ENCODE measurements at regions not wholly inside any gene's neighbourhood (a gene's known extent, or its start where the extent isn't known, plus 50 kb on each side); places are given as distances from the start of the nearest gene placed in this dataset.
"Not testable (repeated sequence)": the region's sequence is repeated elsewhere in the genome, so short reads cannot be mapped to it uniquely, and the experiment has no call there.

DNA sequence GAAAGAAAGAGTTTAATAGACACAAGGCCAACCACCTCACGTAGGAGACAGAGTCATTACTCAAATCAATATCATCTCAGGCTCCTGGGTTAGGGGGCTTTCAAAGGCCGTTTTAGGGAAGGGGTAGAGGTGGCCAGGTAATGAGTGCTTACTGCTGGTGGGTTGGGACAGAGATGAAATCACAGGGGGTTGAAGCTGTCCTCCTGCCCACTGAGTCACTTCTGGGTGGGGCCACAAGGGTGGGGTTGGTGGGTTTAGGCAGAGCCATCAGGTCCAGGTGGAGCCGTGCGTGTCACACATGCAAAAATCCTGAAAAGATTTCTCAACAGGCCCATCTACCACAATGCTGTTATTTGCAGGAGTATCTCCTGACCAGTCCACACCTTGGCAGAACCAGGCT is 167.0 kb upstream of the EXOC2 start:
- WGBS (ENCODE audit: insufficient coverage) = no CpG with 5 or more reads among the region's 4 CpGs
- DNase-seq = no peak
- Histone ChIP-seq H3K27me3 (replicated peaks in 2 of 5; ENCODE audit: control insufficient read depth in 4 of 5, insufficient read depth in 5 of 5, low read length in 4 of 5) (peaks cover 0 to 44% (median 9%) of the 10 kb centered on the region in 5 experiments), H3K27ac (ENCODE audit: insufficient read depth in 1 of 2, low read depth in 1 of 2, low read length in 2 of 2, poor library complexity in 1 of 2, severe bottlenecking in 2 of 2) (no peak overlapping the region), H3K4me1 (ENCODE audit: control extremely low read depth in 1 of 4, control insufficient read depth in 4 of 4, insufficient read depth in 4 of 4, low read length in 3 of 4) (no peaks in the 10 kb centered on the region), H3K36me3 (ENCODE audit: control insufficient read depth in 4 of 4, insufficient read depth in 4 of 4, low read length in 3 of 4) (no peaks in the 10 kb centered on the region), H3K4me3 (ENCODE audit: control insufficient read depth in 1 of 7, extremely low read depth in 1 of 7, insufficient read depth in 4 of 7, low read depth in 2 of 7, low read length in 6 of 7) (no peak overlapping the region), H3K9me3 (ENCODE audit: control extremely low read depth in 1 of 5, control insufficient read depth in 4 of 5, insufficient read depth in 2 of 5, low read depth in 1 of 5, low read length in 4 of 5) (no peaks in the 10 kb centered on the region)
- CTCF ChIA-PET = interaction anchor here (1.0 kb wide), 1 partner anchor 563 kb away, joined by 3 read pairs; no protein-coding TSS in a partner anchor
- POLR2A ChIA-PET = no interaction called here

DNA sequence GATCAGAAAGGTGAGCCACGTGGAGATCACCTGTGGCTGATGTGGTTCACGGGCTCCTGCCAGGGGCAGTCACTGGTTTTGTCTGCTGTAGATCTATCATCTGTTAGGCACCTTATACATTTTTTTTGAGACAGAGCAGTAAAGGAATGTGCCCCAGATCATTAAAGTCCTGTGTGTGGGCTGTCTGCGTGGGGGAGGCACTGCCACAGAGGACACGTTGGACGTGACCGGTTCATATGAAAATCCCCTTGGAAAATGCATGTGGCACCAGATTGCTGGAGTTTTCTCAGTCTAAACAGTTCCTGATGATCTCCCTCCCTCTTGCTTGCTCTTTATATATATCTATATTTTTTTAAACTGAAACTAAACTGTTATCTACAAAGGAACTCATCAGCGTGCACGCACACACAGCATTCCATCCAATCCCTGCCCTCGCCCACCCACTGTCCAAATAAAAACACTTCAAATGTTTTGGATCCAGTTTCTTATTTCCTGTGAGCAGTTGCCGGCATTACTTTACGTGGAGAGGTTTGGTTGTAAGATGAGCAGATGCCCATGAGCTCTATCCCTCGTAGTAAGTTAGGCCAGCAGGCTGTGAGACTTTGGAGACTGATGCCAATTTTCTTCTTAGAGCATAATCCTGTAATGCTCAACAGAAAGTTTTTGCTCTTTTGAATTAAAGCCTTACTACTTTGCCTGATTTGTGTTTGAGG is 161.6 kb upstream of the EXOC2 start:
- 90% methylated on average over 11 of the region's 12 CpGs for WGBS (ENCODE audit: insufficient coverage)
- Histone ChIP-seq H3K4me3 (ENCODE audit: control insufficient read depth in 1 of 7, extremely low read depth in 1 of 7, insufficient read depth in 4 of 7, low read depth in 2 of 7, low read length in 6 of 7) (no peak overlapping the region), H3K36me3 (ENCODE audit: control insufficient read depth in 4 of 4, insufficient read depth in 4 of 4, low read length in 3 of 4) (no peaks in the 10 kb centered on the region), H3K27ac (ENCODE audit: insufficient read depth in 1 of 2, low read depth in 1 of 2, low read length in 2 of 2, poor library complexity in 1 of 2, severe bottlenecking in 2 of 2) (no peak overlapping the region), H3K9me3 (ENCODE audit: control extremely low read depth in 1 of 5, control insufficient read depth in 4 of 5, insufficient read depth in 2 of 5, low read depth in 1 of 5, low read length in 4 of 5) (peaks cover 0 to 3% (median 0%) of the 10 kb centered on the region in 5 experiments), H3K27me3 (replicated peaks in 2 of 5; ENCODE audit: control insufficient read depth in 4 of 5, insufficient read depth in 5 of 5, low read length in 4 of 5) (peaks cover 0 to 19% (median 4%) of the 10 kb centered on the region in 5 experiments), H3K4me1 (ENCODE audit: control extremely low read depth in 1 of 4, control insufficient read depth in 4 of 4, insufficient read depth in 4 of 4, low read length in 3 of 4) (no peaks in the 10 kb centered on the region)
- ChIA-PET CTCF (no interaction called here), POLR2A (no interaction called here)
- DNase-seq = no peak

DNA sequence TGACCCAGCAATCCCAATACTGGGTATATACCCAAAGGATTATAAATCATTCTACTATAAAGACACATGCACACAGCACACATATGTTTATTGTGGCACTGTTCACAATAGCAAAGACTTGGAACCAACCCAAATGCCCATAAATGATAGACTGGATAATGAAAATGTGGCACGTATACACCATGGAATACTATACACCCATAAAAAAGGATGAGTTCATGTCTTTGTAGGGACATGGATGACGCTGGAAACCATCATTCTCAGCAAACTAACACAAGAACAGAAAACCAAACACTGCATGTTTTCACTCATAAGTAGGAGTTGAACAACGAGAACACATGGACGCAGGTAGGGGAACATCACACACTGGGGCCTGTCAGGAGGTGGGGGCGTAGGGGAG is 159.3 kb upstream of the EXOC2 start:
- peaks cover 0 to 11% (median 4%) of the 10 kb centered on the region in 5 experiments for H3K27me3 ChIP-seq (replicated peaks in 2 of 5; ENCODE audit: control insufficient read depth in 4 of 5, insufficient read depth in 5 of 5, low read length in 4 of 5)
- CTCF ChIA-PET; H3K9me3 ChIP-seq (ENCODE audit: control extremely low read depth in 1 of 5, control insufficient read depth in 4 of 5, insufficient read depth in 2 of 5, low read depth in 1 of 5, low read length in 4 of 5); H3K4me1 ChIP-seq (ENCODE audit: control extremely low read depth in 1 of 4, control insufficient read depth in 4 of 4, insufficient read depth in 4 of 4, low read length in 3 of 4); H3K27ac ChIP-seq (ENCODE audit: insufficient read depth in 1 of 2, low read depth in 1 of 2, low read length in 2 of 2, poor library complexity in 1 of 2, severe bottlenecking in 2 of 2); H3K4me3 ChIP-seq (ENCODE audit: control insufficient read depth in 1 of 7, extremely low read depth in 1 of 7, insufficient read depth in 4 of 7, low read depth in 2 of 7, low read length in 6 of 7); DNase-seq; POLR2A ChIA-PET; H3K36me3 ChIP-seq (ENCODE audit: control insufficient read depth in 4 of 4, insufficient read depth in 4 of 4, low read length in 3 of 4): not testable (repeated sequence)
- WGBS (ENCODE audit: insufficient coverage) = 92% methylated on average over 2 of the region's 5 CpGs

DNA sequence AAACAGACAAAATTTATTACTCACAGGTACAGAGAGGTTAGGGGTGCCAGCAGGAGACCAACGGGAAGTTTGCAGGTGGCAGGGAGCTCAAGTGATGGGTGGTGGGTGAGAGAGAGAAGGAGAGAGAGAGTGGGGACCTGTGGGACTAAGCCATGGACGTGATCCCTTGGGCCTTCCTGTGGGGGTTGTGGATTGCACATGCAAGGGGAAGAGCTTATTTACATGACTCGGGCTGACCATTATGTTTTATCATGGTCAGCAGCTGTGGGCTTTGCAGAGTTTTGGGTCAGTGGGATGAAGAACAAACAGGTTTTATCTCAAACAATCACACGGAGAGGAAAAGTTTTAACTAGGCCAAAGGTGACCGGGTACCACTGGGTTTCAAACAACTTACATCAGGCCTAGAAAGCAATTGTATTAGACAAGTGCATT is 156.2 kb upstream of the EXOC2 start:
- Histone ChIP-seq H3K4me1 (ENCODE audit: control extremely low read depth in 1 of 4, control insufficient read depth in 4 of 4, insufficient read depth in 4 of 4, low read length in 3 of 4) (no peaks in the 10 kb centered on the region), H3K9me3 (ENCODE audit: control extremely low read depth in 1 of 5, control insufficient read depth in 4 of 5, insufficient read depth in 2 of 5, low read depth in 1 of 5, low read length in 4 of 5) (peaks cover 0 to 3% (median 0%) of the 10 kb centered on the region in 5 experiments), H3K27ac (ENCODE audit: insufficient read depth in 1 of 2, low read depth in 1 of 2, low read length in 2 of 2, poor library complexity in 1 of 2, severe bottlenecking in 2 of 2) (no peak overlapping the region), H3K4me3 (ENCODE audit: control insufficient read depth in 1 of 7, extremely low read depth in 1 of 7, insufficient read depth in 4 of 7, low read depth in 2 of 7, low read length in 6 of 7) (no peak overlapping the region), H3K36me3 (ENCODE audit: control insufficient read depth in 4 of 4, insufficient read depth in 4 of 4, low read length in 3 of 4) (no peaks in the 10 kb centered on the region), H3K27me3 (replicated peaks in 2 of 5; ENCODE audit: control insufficient read depth in 4 of 5, insufficient read depth in 5 of 5, low read length in 4 of 5) (peaks cover 0 to 2% (median under 1%) of the 10 kb centered on the region in 5 experiments)
- ChIA-PET POLR2A (no interaction called here), CTCF (no interaction called here)
- WGBS (ENCODE audit: insufficient coverage) = 70% methylated on average over 2 of the region's 5 CpGs
- no peak for DNase-seq

DNA sequence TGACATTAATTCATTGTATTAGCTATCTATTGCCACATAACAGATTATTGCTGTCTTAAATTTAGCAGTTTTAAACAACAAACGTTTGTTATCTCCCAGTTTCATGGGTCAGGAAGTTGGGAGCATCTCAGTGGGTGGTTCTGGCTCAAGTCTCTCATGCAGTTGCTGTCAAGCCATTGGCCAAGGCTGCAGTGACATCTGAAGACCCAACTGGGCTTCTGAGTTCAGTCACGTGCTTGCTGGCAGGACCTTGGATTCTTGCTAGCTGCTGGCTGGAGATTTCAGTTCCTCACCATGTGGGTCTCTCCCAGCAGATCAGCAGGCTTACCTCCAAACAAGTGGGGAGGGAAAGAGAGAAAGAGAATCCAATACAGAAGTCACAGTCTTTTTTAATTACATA is 152.6 kb upstream of the EXOC2 start:
- H3K4me1 ChIP-seq (ENCODE audit: control extremely low read depth in 1 of 4, control insufficient read depth in 4 of 4, insufficient read depth in 4 of 4, low read length in 3 of 4) = no peaks in the 10 kb centered on the region
- no peak overlapping the region for H3K27ac ChIP-seq (ENCODE audit: insufficient read depth in 1 of 2, low read depth in 1 of 2, low read length in 2 of 2, poor library complexity in 1 of 2, severe bottlenecking in 2 of 2)
- WGBS (ENCODE audit: insufficient coverage) = 59% methylated on average over 2 of the region's 2 CpGs
- H3K9me3 ChIP-seq (ENCODE audit: control extremely low read depth in 1 of 5, control insufficient read depth in 4 of 5, insufficient read depth in 2 of 5, low read depth in 1 of 5, low read length in 4 of 5) = peaks cover 0 to 2% (median 0%) of the 10 kb centered on the region in 5 experiments
- peaks cover 0 to 3% (median 0%) of the 10 kb centered on the region in 5 experiments for H3K27me3 ChIP-seq (replicated peaks in 2 of 5; ENCODE audit: control insufficient read depth in 4 of 5, insufficient read depth in 5 of 5, low read length in 4 of 5)
- ChIA-PET CTCF (no interaction called here), POLR2A (no interaction called here)
- H3K36me3 ChIP-seq (ENCODE audit: control insufficient read depth in 4 of 4, insufficient read depth in 4 of 4, low read length in 3 of 4) = no peaks in the 10 kb centered on the region
- no peak overlapping the region for H3K4me3 ChIP-seq (ENCODE audit: control insufficient read depth in 1 of 7, extremely low read depth in 1 of 7, insufficient read depth in 4 of 7, low read depth in 2 of 7, low read length in 6 of 7)
- no peak for DNase-seq

DNA sequence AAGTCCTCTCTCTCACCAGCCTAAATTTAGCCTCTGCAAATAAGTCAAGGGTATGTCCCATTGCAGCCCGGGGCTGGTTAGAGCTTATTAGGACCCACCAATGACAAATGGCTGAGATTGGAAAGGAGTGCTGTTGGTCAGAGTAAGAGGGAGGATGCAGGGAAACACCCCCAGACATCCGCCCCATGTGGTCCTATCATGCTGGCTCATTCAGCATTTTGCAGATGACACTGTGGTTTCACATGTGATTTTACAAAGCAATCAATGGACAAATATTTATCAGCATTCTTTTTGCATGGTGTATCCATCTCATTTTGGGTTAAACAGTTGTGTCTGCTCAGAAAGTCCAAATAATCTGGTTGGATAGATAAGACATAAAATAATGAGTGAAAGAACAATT is 152.2 kb upstream of the EXOC2 start:
- H3K27ac ChIP-seq (ENCODE audit: insufficient read depth in 1 of 2, low read depth in 1 of 2, low read length in 2 of 2, poor library complexity in 1 of 2, severe bottlenecking in 2 of 2) = no peak overlapping the region
- H3K9me3 ChIP-seq (ENCODE audit: control extremely low read depth in 1 of 5, control insufficient read depth in 4 of 5, insufficient read depth in 2 of 5, low read depth in 1 of 5, low read length in 4 of 5) = peaks cover 0 to 6% (median 2%) of the 10 kb centered on the region in 5 experiments
- no peak for DNase-seq
- peaks cover 0 to 3% (median 0%) of the 10 kb centered on the region in 5 experiments for H3K27me3 ChIP-seq (replicated peaks in 2 of 5; ENCODE audit: control insufficient read depth in 4 of 5, insufficient read depth in 5 of 5, low read length in 4 of 5)
- POLR2A ChIA-PET = no interaction called here
- no peak overlapping the region for H3K4me3 ChIP-seq (ENCODE audit: control insufficient read depth in 1 of 7, extremely low read depth in 1 of 7, insufficient read depth in 4 of 7, low read depth in 2 of 7, low read length in 6 of 7)
- no peaks in the 10 kb centered on the region for H3K4me1 ChIP-seq (ENCODE audit: control extremely low read depth in 1 of 4, control insufficient read depth in 4 of 4, insufficient read depth in 4 of 4, low read length in 3 of 4)
- H3K36me3 ChIP-seq (ENCODE audit: control insufficient read depth in 4 of 4, insufficient read depth in 4 of 4, low read length in 3 of 4) = no peaks in the 10 kb centered on the region
- 89% methylated on average over 1 of the region's 2 CpGs for WGBS (ENCODE audit: insufficient coverage)
- CTCF ChIA-PET = no interaction called here

DNA sequence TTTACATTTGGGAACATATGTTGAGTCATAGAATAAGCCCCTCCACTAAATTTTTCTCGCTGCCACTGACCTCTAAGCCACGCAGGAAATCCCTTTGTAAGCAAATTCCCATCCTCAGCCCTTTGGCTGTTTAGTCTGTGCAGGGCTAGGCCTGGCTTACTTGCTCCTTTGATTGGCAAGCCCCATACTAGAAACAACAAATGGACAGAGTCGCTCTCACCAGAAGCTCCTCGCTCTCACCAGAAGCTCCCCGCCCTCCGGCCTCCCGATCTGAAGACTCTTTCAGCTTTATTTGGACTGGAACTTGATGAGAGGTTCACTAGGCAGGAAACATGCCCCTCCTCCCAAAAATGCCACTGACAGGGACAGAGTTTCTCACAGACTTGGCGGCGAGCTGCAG is 149.2 kb upstream of the EXOC2 start:
- H3K27ac ChIP-seq (ENCODE audit: insufficient read depth in 1 of 2, low read depth in 1 of 2, low read length in 2 of 2, poor library complexity in 1 of 2, severe bottlenecking in 2 of 2) = no peak overlapping the region
- H3K36me3 ChIP-seq (ENCODE audit: control insufficient read depth in 4 of 4, insufficient read depth in 4 of 4, low read length in 3 of 4) = no peaks in the 10 kb centered on the region
- peaks cover 0 to 3% (median 0%) of the 10 kb centered on the region in 5 experiments for H3K27me3 ChIP-seq (replicated peaks in 2 of 5; ENCODE audit: control insufficient read depth in 4 of 5, insufficient read depth in 5 of 5, low read length in 4 of 5)
- POLR2A ChIA-PET = no interaction called here
- no peak overlapping the region for H3K4me3 ChIP-seq (ENCODE audit: control insufficient read depth in 1 of 7, extremely low read depth in 1 of 7, insufficient read depth in 4 of 7, low read depth in 2 of 7, low read length in 6 of 7)
- DNase-seq = no peak
- peaks cover 0 to 6% (median 2%) of the 10 kb centered on the region in 5 experiments for H3K9me3 ChIP-seq (ENCODE audit: control extremely low read depth in 1 of 5, control insufficient read depth in 4 of 5, insufficient read depth in 2 of 5, low read depth in 1 of 5, low read length in 4 of 5)
- CTCF ChIA-PET = no interaction called here
- 46% methylated on average over 7 of the region's 9 CpGs for WGBS (ENCODE audit: insufficient coverage)
- H3K4me1 ChIP-seq (ENCODE audit: control extremely low read depth in 1 of 4, control insufficient read depth in 4 of 4, insufficient read depth in 4 of 4, low read length in 3 of 4) = no peaks in the 10 kb centered on the region

All from common myeloid progenitor, CD34-positive (primary cell).